ENCODE measurements at regions not wholly inside any gene's neighbourhood (a gene's known extent, or its start where the extent isn't known, plus 50 kb on each side); places are given as distances from the start of the nearest gene placed in this dataset.
"Not testable (repeated sequence)": the region's sequence is repeated elsewhere in the genome, so short reads cannot be mapped to it uniquely, and the experiment has no call there.

- intact Hi-C loops (cut with micrococcal nuclease; ENCODE audit: unreplicated experiment); H3K27me3 Mint-ChIP-seq (ENCODE audit: unreplicated experiment); H3K9me3 Mint-ChIP-seq (ENCODE audit: low read depth, unreplicated experiment); BruUV-seq (replicated peaks); H3K4me3 Mint-ChIP-seq (ENCODE audit: low read depth, unreplicated experiment); H3K4me1 Mint-ChIP-seq (ENCODE audit: low read depth, unreplicated experiment); H3K36me3 Mint-ChIP-seq (ENCODE audit: insufficient read depth, unreplicated experiment); DNase-seq; H3K27ac Mint-ChIP-seq (ENCODE audit: unreplicated experiment); CTCF ChIA-PET: not testable (repeated sequence)
These were observed 118.1 kb upstream of the PLGLB2 start for GRCh38 chr2:87629491-87630458.

- CTCF ChIA-PET; BruUV-seq (replicated peaks): not testable (repeated sequence)
These were observed 117.0 kb upstream of the PLGLB2 start for GRCh38 chr2:87630892-87631291.

GRCh38 chr2:87631402-87631801 is 116.5 kb upstream of the PLGLB2 start:
- H3K27me3 Mint-ChIP-seq (ENCODE audit: unreplicated experiment); DNase-seq; H3K36me3 Mint-ChIP-seq (ENCODE audit: insufficient read depth, unreplicated experiment); intact Hi-C loops (cut with micrococcal nuclease; ENCODE audit: unreplicated experiment); H3K4me1 Mint-ChIP-seq (ENCODE audit: low read depth, unreplicated experiment); H3K4me3 Mint-ChIP-seq (ENCODE audit: low read depth, unreplicated experiment); CTCF ChIA-PET; H3K9me3 Mint-ChIP-seq (ENCODE audit: low read depth, unreplicated experiment); H3K27ac Mint-ChIP-seq (ENCODE audit: unreplicated experiment); BruUV-seq (replicated peaks): not testable (repeated sequence)

More at GRCh38 chr2:87630892-87631291, 117.0 kb upstream of the PLGLB2 start:
- H3K4me1 Mint-ChIP-seq (ENCODE audit: low read depth, unreplicated experiment); intact Hi-C loops (cut with micrococcal nuclease; ENCODE audit: unreplicated experiment); H3K9me3 Mint-ChIP-seq (ENCODE audit: low read depth, unreplicated experiment); DNase-seq; H3K27me3 Mint-ChIP-seq (ENCODE audit: unreplicated experiment); H3K36me3 Mint-ChIP-seq (ENCODE audit: insufficient read depth, unreplicated experiment); H3K4me3 Mint-ChIP-seq (ENCODE audit: low read depth, unreplicated experiment); H3K27ac Mint-ChIP-seq (ENCODE audit: unreplicated experiment): not testable (repeated sequence)

- H3K27ac Mint-ChIP-seq (ENCODE audit: unreplicated experiment); BruUV-seq (replicated peaks); H3K4me1 Mint-ChIP-seq (ENCODE audit: low read depth, unreplicated experiment); intact Hi-C loops (cut with micrococcal nuclease; ENCODE audit: unreplicated experiment); CTCF ChIA-PET; DNase-seq; H3K36me3 Mint-ChIP-seq (ENCODE audit: insufficient read depth, unreplicated experiment); H3K9me3 Mint-ChIP-seq (ENCODE audit: low read depth, unreplicated experiment); H3K4me3 Mint-ChIP-seq (ENCODE audit: low read depth, unreplicated experiment); H3K27me3 Mint-ChIP-seq (ENCODE audit: unreplicated experiment): not testable (repeated sequence)
These were observed 114.5 kb upstream of the PLGLB2 start for GRCh38 chr2:87633287-87633963.

- DNase-seq; H3K4me1 Mint-ChIP-seq (ENCODE audit: low read depth, unreplicated experiment); intact Hi-C loops (cut with micrococcal nuclease; ENCODE audit: unreplicated experiment); H3K27me3 Mint-ChIP-seq (ENCODE audit: unreplicated experiment); H3K27ac Mint-ChIP-seq (ENCODE audit: unreplicated experiment); CTCF ChIA-PET; H3K4me3 Mint-ChIP-seq (ENCODE audit: low read depth, unreplicated experiment); BruUV-seq (replicated peaks); H3K9me3 Mint-ChIP-seq (ENCODE audit: low read depth, unreplicated experiment); H3K36me3 Mint-ChIP-seq (ENCODE audit: insufficient read depth, unreplicated experiment): not testable (repeated sequence)
These were observed 113.8 kb upstream of the PLGLB2 start for GRCh38 chr2:87634106-87634505.

- H3K9me3 Mint-ChIP-seq (ENCODE audit: low read depth, unreplicated experiment); H3K27me3 Mint-ChIP-seq (ENCODE audit: unreplicated experiment); CTCF ChIA-PET; intact Hi-C loops (cut with micrococcal nuclease; ENCODE audit: unreplicated experiment); H3K4me3 Mint-ChIP-seq (ENCODE audit: low read depth, unreplicated experiment); H3K36me3 Mint-ChIP-seq (ENCODE audit: insufficient read depth, unreplicated experiment); DNase-seq; H3K27ac Mint-ChIP-seq (ENCODE audit: unreplicated experiment); BruUV-seq (replicated peaks); H3K4me1 Mint-ChIP-seq (ENCODE audit: low read depth, unreplicated experiment): not testable (repeated sequence)
These were observed 112.8 kb upstream of the PLGLB2 start for GRCh38 chr2:87634971-87635650.

- intact Hi-C loops (cut with micrococcal nuclease; ENCODE audit: unreplicated experiment); H3K9me3 Mint-ChIP-seq (ENCODE audit: low read depth, unreplicated experiment); H3K36me3 Mint-ChIP-seq (ENCODE audit: insufficient read depth, unreplicated experiment); BruUV-seq (replicated peaks); H3K27ac Mint-ChIP-seq (ENCODE audit: unreplicated experiment); H3K27me3 Mint-ChIP-seq (ENCODE audit: unreplicated experiment); CTCF ChIA-PET; H3K4me3 Mint-ChIP-seq (ENCODE audit: low read depth, unreplicated experiment); DNase-seq; H3K4me1 Mint-ChIP-seq (ENCODE audit: low read depth, unreplicated experiment): not testable (repeated sequence)
These were observed 111.6 kb upstream of the PLGLB2 start for GRCh38 chr2:87636246-87636645.

GRCh38 chr2:87636735-87637134 is 111.2 kb upstream of the PLGLB2 start:
- BruUV-seq (replicated peaks); H3K27ac Mint-ChIP-seq (ENCODE audit: unreplicated experiment); H3K9me3 Mint-ChIP-seq (ENCODE audit: low read depth, unreplicated experiment); H3K4me1 Mint-ChIP-seq (ENCODE audit: low read depth, unreplicated experiment); H3K36me3 Mint-ChIP-seq (ENCODE audit: insufficient read depth, unreplicated experiment); H3K4me3 Mint-ChIP-seq (ENCODE audit: low read depth, unreplicated experiment); CTCF ChIA-PET; intact Hi-C loops (cut with micrococcal nuclease; ENCODE audit: unreplicated experiment); DNase-seq; H3K27me3 Mint-ChIP-seq (ENCODE audit: unreplicated experiment): not testable (repeated sequence)

GRCh38 chr2:87637249-87637990 is 110.5 kb upstream of the PLGLB2 start:
- CTCF ChIA-PET; H3K4me3 Mint-ChIP-seq (ENCODE audit: low read depth, unreplicated experiment); H3K36me3 Mint-ChIP-seq (ENCODE audit: insufficient read depth, unreplicated experiment); DNase-seq; H3K9me3 Mint-ChIP-seq (ENCODE audit: low read depth, unreplicated experiment); H3K4me1 Mint-ChIP-seq (ENCODE audit: low read depth, unreplicated experiment); H3K27ac Mint-ChIP-seq (ENCODE audit: unreplicated experiment); H3K27me3 Mint-ChIP-seq (ENCODE audit: unreplicated experiment); BruUV-seq (replicated peaks); intact Hi-C loops (cut with micrococcal nuclease; ENCODE audit: unreplicated experiment): not testable (repeated sequence)

Measured in Calu3 (cell line).